Right atrium auricular region (tissue), 2 donors: ENCODE measurements at regions not wholly inside any gene's neighbourhood (a gene's known extent, or its start where the extent isn't known, plus 50 kb on each side); places are given as distances from the start of the nearest gene placed in this dataset.

ENCODE experiments used
- DNase-seq: peaks from one replicate; pipeline ENCODE4 v3.0.0-alpha.2; 2019; ENCODE audit warnings: low spot score
- H3K27ac ChIP-seq, 2 donors: fragments of 200-600 bp; sonication (generic); 1 replicate in 1 of 2; 2 replicates in 1 of 2; pipeline ENCODE4 v1.5.1; 2016 to 2019
- H3K27me3 ChIP-seq, 2 donors: fragments of 200-600 bp; sonication (generic); one replicate each; pipeline versions ENCODE4 v1.5.1 to v1.6.0; 2017 to 2019
- H3K36me3 ChIP-seq: fragments of 200-600 bp; sonication (generic); one replicate; pipeline ENCODE4 v1.5.1; 2016
- H3K4me1 ChIP-seq, 2 donors: fragments of 200-600 bp; sonication (generic); one replicate each; pipeline versions ENCODE4 v1.5.1 to v1.6.0; 2017 to 2019
- H3K4me3 ChIP-seq, 2 donors: fragments of 200-600 bp; sonication (generic); 1 replicate in 1 of 2; 2 replicates in 1 of 2; pipeline ENCODE4 v1.5.1; 2017 to 2019; ENCODE audit warnings: mild to moderate bottlenecking in 1 of 2, moderate library complexity in 1 of 2
- H3K9me3 ChIP-seq, 2 donors: fragments of 200-600 bp; sonication (generic); one replicate each; pipeline ENCODE4 v1.5.1; 2019
- TF ChIP-seq, protein P1 (sequence below), 2 donors: fragments of 200-600 bp; sonication (generic); IDR thresholded peaks; one replicate each; pipeline ENCODE4 v1.5.1; 2019; ENCODE audit warnings: antibody characterized with exemption in 2 of 2

DNA sequence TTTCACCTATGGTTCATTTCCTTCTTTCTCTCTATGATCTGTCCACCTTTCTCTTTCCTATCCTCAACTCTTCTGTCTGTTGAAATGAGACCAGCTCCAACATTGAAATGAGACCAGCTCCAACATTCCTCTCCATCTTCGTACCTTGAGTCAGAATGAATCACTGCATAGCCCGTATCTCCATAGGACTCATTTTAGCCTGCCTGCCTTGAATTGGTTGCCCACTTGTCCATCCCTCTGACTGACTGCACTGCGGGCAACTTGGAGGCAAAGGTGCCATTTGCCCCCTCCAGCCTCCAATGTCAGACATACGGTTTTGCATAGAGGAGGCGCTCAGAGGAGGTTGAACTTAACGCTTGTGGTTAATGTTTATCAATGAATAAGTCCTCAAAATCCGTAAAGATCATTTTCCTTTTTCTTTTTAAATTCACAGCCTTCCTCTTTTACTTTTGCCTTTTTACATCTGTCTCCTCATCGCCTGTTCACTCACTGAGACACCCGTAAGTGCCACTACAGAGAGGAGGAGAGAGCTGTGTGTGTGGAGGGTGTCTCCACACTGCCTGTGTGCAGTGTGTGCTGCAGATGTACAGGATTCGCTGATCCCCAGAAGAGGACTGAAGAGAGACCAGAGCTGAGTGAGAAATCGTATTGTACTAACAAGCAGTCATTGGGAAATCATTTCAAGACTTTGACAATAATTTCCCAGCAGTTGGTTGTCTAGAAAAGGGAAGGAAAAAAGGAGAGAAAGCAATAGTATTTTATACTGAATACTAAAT, 579.6 kb upstream of the MAP3K7 start:
- TF ChIP-seq, protein P1, sequence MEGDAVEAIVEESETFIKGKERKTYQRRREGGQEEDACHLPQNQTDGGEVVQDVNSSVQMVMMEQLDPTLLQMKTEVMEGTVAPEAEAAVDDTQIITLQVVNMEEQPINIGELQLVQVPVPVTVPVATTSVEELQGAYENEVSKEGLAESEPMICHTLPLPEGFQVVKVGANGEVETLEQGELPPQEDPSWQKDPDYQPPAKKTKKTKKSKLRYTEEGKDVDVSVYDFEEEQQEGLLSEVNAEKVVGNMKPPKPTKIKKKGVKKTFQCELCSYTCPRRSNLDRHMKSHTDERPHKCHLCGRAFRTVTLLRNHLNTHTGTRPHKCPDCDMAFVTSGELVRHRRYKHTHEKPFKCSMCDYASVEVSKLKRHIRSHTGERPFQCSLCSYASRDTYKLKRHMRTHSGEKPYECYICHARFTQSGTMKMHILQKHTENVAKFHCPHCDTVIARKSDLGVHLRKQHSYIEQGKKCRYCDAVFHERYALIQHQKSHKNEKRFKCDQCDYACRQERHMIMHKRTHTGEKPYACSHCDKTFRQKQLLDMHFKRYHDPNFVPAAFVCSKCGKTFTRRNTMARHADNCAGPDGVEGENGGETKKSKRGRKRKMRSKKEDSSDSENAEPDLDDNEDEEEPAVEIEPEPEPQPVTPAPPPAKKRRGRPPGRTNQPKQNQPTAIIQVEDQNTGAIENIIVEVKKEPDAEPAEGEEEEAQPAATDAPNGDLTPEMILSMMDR (IDR thresholded peaks at IDR 0.05), result no peak
- Histone ChIP-seq H3K36me3 (no peaks in the 10 kb centered on the region), H3K4me1 (no peaks in the 10 kb centered on the region)

DNA sequence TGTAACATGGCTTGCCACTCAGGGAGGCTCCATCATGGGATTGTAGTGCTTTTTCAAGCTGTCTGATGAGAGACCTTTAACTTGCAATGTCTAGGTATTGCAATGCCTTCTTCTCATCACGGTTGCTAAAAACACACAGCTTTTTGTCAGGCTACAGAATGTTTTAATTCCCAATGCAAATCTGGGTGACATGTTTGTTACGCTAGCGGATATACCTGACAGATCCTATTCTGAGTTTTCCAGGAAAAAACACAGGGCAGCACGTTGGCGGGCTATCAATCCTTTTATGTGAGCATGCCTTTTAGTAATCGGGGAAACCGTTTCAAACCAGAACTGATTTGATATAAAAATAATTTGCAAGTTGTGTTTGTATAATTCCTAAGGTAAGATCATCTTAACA, 577.2 kb upstream of the MAP3K7 start:
- no peaks in the 10 kb centered on the region for H3K36me3 ChIP-seq
- no peak for DNase-seq
- H3K4me3 ChIP-seq, result no peak overlapping the region
- no peaks in the 10 kb centered on the region for H3K9me3 ChIP-seq
- no peaks in the 10 kb centered on the region for H3K4me1 ChIP-seq
- no peaks in the 10 kb centered on the region for H3K27me3 ChIP-seq
- H3K27ac ChIP-seq, result no peak overlapping the region
- TF ChIP-seq, protein P1 (IDR thresholded peaks at IDR 0.05), result no peak

More for the DNA sequence above, 579.6 kb upstream of the MAP3K7 start:
- Histone ChIP-seq H3K27me3 (no peaks in the 10 kb centered on the region), H3K27ac (no peak overlapping the region), H3K9me3 (no peaks in the 10 kb centered on the region), H3K4me3 (no peak overlapping the region)
- no peak for DNase-seq

DNA sequence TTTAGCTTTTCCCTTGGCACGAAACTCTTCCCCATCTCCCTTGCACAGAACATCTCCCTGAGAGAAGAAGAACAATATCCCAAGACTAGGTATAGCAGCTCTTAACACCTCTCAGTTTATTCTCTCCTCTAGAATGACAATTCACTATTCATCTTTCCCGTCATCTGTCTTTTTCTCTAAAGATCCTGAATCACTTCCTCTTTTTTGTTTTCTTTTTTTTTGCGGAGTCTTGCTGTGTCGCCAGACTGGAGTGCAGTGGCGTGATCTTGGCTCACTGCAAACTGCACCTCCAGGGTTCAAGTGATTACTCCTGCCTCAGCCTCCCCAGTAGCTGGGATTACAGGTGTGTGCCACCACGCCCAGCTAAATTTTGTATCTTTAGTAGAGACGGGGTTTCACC, 574.4 kb upstream of the MAP3K7 start:
- Histone ChIP-seq H3K27ac (no peak overlapping the region), H3K27me3 (no peaks in the 10 kb centered on the region), H3K9me3 (no peaks in the 10 kb centered on the region), H3K4me1 (no peaks in the 10 kb centered on the region), H3K36me3 (no peaks in the 10 kb centered on the region), H3K4me3 (no peak overlapping the region)
- TF ChIP-seq, protein P1 (IDR thresholded peaks at IDR 0.05), result no peak
- no peak for DNase-seq

DNA sequence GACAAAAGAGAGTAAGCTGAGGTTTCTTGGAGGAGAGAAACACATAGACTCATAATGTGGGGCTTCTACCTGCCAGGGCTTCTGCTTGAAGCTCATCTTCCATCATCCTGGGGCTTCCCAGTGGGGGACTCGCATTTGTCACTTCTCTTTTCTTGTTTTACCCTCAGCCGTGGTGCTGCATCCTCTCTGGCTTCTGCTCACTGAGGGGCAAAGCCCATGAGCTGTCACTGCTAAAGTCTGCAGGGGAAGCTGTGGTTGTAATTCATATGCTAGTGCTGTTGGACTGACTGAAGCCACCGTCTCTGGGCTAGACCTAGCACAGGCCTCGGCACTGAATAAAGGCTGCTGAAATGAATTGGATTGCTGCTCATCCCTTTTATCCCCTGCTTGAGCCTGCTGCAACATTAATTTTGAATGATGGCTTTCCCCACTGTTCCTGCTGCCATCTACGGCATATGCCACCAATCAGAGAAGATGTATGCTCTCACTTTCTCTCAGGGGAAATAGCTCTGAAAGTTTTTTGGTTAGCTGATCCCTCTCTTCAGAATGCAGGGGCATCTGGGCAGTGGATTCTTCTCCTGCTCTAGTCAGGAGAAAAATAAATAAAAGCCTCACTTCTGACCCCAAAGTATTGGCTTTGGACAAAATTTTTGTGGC, 568.4 kb upstream of the MAP3K7 start:
- Histone ChIP-seq H3K9me3 (no peaks in the 10 kb centered on the region), H3K36me3 (no peaks in the 10 kb centered on the region), H3K27ac (no peak overlapping the region), H3K4me3 (no peak overlapping the region), H3K4me1 (no peaks in the 10 kb centered on the region), H3K27me3 (no peaks in the 10 kb centered on the region)
- TF ChIP-seq, protein P1 (IDR thresholded peaks at IDR 0.05), result no peak
- DNase-seq, result no peak

DNA sequence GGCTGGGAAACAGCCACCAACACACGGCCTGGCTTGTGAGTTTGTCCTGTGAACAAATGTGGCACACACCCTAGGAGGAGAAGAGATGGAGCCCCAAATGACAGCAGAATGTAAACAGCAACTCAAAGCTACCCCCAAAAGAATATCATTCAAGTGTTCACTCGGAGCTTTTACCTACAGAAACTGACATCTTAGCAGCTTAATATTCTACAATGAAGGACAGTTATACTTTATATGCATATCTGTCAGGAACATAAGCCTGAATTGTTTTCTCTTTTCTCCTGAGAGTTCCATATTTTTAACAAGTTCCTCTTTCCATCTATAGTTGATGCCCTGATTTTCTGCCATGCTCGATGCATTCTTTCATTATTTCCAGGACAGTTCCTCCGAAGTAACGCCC, 566.0 kb upstream of the MAP3K7 start:
- Histone ChIP-seq H3K36me3 (no peaks in the 10 kb centered on the region), H3K27me3 (no peaks in the 10 kb centered on the region), H3K9me3 (no peaks in the 10 kb centered on the region), H3K4me1 (no peaks in the 10 kb centered on the region), H3K4me3 (no peak overlapping the region), H3K27ac (no peak overlapping the region)
- TF ChIP-seq, protein P1 (IDR thresholded peaks at IDR 0.05), result no peak
- DNase-seq, result no peak
